Endothelial cell of umbilical vein (primary cell): ENCODE measurements at regions not wholly inside any gene's neighbourhood (a gene's known extent, or its start where the extent isn't known, plus 50 kb on each side); places are given as distances from the start of the nearest gene placed in this dataset.

Experiments
- BruUV-seq: library from RNA; stranded (reverse); fragments of 400-500 nt; replicated peaks from 2 replicates; lab custom pipeline; 2021; lab: Mats Ljungman, UMichigan
- CTCF ChIA-PET: fragments of 300-600, 350-600 bp; sonication (Branson Sonifier 250); formaldehyde crosslinking; loops from one replicate; lab custom pipeline; 2021; ENCODE audit warnings: antibody characterized with exemption, inconsistent platforms; lab: Charles Lee
- POLR2A ChIA-PET: fragments of 300-600, 350-600 bp; sonication (Branson Sonifier 250); formaldehyde crosslinking; loops from one replicate; lab custom pipeline; 2021; ENCODE audit warnings: antibody characterized with exemption, inconsistent platforms; lab: Charles Lee
- DNase-seq: peaks from one replicate; pipeline ENCODE4 v3.0.0-alpha.2; 2011; ENCODE audit warnings: low read depth, low spot score
- FAIRE-seq: peaks from 2 replicates; lab custom pipeline; 2011; peaks lifted over from hg19 to GRCh38; lab: Jason Lieb, UNC
- H2AFZ ChIP-seq: 2 replicates; pipeline ENCODE4 v1.6.0; 2012; ENCODE audit warnings: low read depth, low read length, control low read depth, inconsistent platforms
- H3K27ac ChIP-seq: 2 replicates; pipeline ENCODE4 v1.5.1; 2011; ENCODE audit warnings: low read depth, mild to moderate bottlenecking, control low read depth, low read length, moderate library complexity; ENCODE audit not compliant: insufficient read depth
- H3K27me3 ChIP-seq, 2 experiments: 2 replicates each; pipeline versions ENCODE4 v1.6.0 to v1.6.1; 2011; ENCODE audit warnings: low read length in 2 of 2, mixed read lengths in 1 of 2; ENCODE audit not compliant: control insufficient read depth in 2 of 2, insufficient read depth in 2 of 2
- H3K36me3 ChIP-seq, 2 experiments: 2 replicates in 1 of 2; 3 replicates in 1 of 2; pipeline ENCODE4 v1.5.1; 2011; ENCODE audit warnings: low read length in 2 of 2, mild to moderate bottlenecking in 1 of 2, moderate library complexity in 1 of 2; ENCODE audit not compliant: control insufficient read depth in 2 of 2, insufficient read depth in 2 of 2; ENCODE audit errors: extremely low read depth in 1 of 2
- H3K4me1 ChIP-seq: 3 replicates; pipeline ENCODE4 v1.5.1; 2011; ENCODE audit warnings: mild to moderate bottlenecking, low read length; ENCODE audit not compliant: control insufficient read depth, insufficient read depth; ENCODE audit errors: extremely low read depth
- H3K4me2 ChIP-seq: 2 replicates; pipeline ENCODE4 v1.6.1; 2011; ENCODE audit warnings: low read length, control low read depth, mixed read lengths; ENCODE audit not compliant: insufficient read depth
- H3K4me3 ChIP-seq, 3 experiments: fragments of 200-600 bp in 1 of 3; sonication (generic), shearing (Covaris generic) in 1 of 3; replicated peaks in 1 of 3; 2 replicates each; pipeline ENCODE4 v1.5.1; 2011 to 2016; ENCODE audit warnings: control low read depth in 3 of 3, low read length in 3 of 3, mild to moderate bottlenecking in 2 of 3, inconsistent platforms in 1 of 3, low read depth in 1 of 3, moderate library complexity in 1 of 3; ENCODE audit not compliant: insufficient read depth in 1 of 3
- H3K79me2 ChIP-seq: 2 replicates; pipeline ENCODE4 v1.6.0; 2012; ENCODE audit warnings: low read length, inconsistent platforms; ENCODE audit not compliant: control insufficient read depth, insufficient read depth
- H3K9ac ChIP-seq: replicated peaks from 2 replicates; pipeline ENCODE3; 2011; ENCODE audit warnings: low read length, control low read depth; ENCODE audit not compliant: insufficient read depth; ENCODE audit errors: extremely low read depth
- H3K9me1 ChIP-seq: replicated peaks from 3 replicates; pipeline ENCODE4 v1.6.0; 2011; ENCODE audit warnings: mild to moderate bottlenecking, low read length; ENCODE audit not compliant: control insufficient read depth, insufficient read depth; ENCODE audit errors: extremely low read depth
- H3K9me3 ChIP-seq: replicated peaks from 2 replicates; pipeline ENCODE4 v1.5.1; 2012; ENCODE audit warnings: low read length, inconsistent platforms; ENCODE audit not compliant: control insufficient read depth, insufficient read depth
- H4K20me1 ChIP-seq: replicated peaks from 2 replicates; pipeline ENCODE3; 2011; ENCODE audit warnings: mild to moderate bottlenecking, low read length; ENCODE audit not compliant: control insufficient read depth, insufficient read depth; ENCODE audit errors: extremely low read depth
- CTCF ChIP-seq, 2 donors: IDR thresholded peaks; 1 replicate in 1 of 2; 2 replicates in 1 of 2; pipeline ENCODE4 v1.5.1; 2011; ENCODE audit warnings: low read length in 2 of 2, mild to moderate bottlenecking in 2 of 2, moderate library complexity in 2 of 2, control low read depth in 1 of 2, inconsistent platforms in 1 of 2, low read depth in 1 of 2; ENCODE audit not compliant: insufficient read depth in 1 of 2; ENCODE audit errors: extremely low read depth in 1 of 2
- EZH2 ChIP-seq: IDR thresholded peaks from 2 replicates; pipeline ENCODE4 v1.6.1; 2012; ENCODE audit warnings: borderline replicate concordance, low read depth, mild to moderate bottlenecking, moderate library complexity, low read length, inconsistent platforms; ENCODE audit not compliant: severe bottlenecking
- FOS ChIP-seq: IDR thresholded peaks from 2 replicates; pipeline ENCODE4 v1.6.1; 2011; ENCODE audit warnings: mild to moderate bottlenecking, low read length, moderate library complexity, borderline replicate concordance; ENCODE audit not compliant: insufficient read depth
- GATA2 ChIP-seq: IDR thresholded peaks from 2 replicates; pipeline ENCODE4 v1.7.0; 2011; ENCODE audit warnings: low read depth, mild to moderate bottlenecking, moderate library complexity, mixed read lengths, low read length; ENCODE audit not compliant: insufficient read length, insufficient read depth
- JUN ChIP-seq: IDR thresholded peaks from 2 replicates; pipeline ENCODE4 v1.6.1; 2011; ENCODE audit warnings: borderline replicate concordance, low read depth; ENCODE audit not compliant: insufficient read length, insufficient read depth
- MYC ChIP-seq: IDR thresholded peaks from one replicate; pipeline ENCODE4 v1.6.1; 2011; ENCODE audit warnings: mild to moderate bottlenecking, low read depth, low read length
- POLR2A ChIP-seq: IDR thresholded peaks from 2 replicates; pipeline ENCODE4 v1.6.1; 2012; ENCODE audit warnings: low read depth, mild to moderate bottlenecking, control low read depth, low read length
- POLR2AphosphoS5 ChIP-seq: IDR thresholded peaks from 2 replicates; pipeline ENCODE4 v1.6.1; 2012; ENCODE audit warnings: low read depth, mild to moderate bottlenecking, control low read depth, low read length, moderate library complexity; ENCODE audit not compliant: insufficient read depth
- dilution Hi-C: fragments of 300-500 bp; cut with MboI; formaldehyde crosslinking; loops from one replicate; pipeline ENCODE4 v1.15.0; 2019; ENCODE audit warnings: low sequenced_read_pairs; ENCODE audit not compliant: extremely low pct_ligation_motif_present
- intact Hi-C: fragments of 100-400 bp; cut with micrococcal nuclease; formaldehyde crosslinking; loops from one replicate; pipeline ENCODE4 v1.10.0; 2022
- TF ChIP-seq, protein P1 (sequence below): IDR thresholded peaks from 2 replicates; pipeline ENCODE4 v1.6.1; 2011; ENCODE audit not compliant: insufficient read depth, insufficient read length

- TF ChIP-seq CTCF (IDR thresholded peaks at IDR 0.05; ENCODE audit: extremely low read depth in 1 of 2, insufficient read depth in 1 of 2, low read depth in 1 of 2, low read length in 2 of 2) (no peak), EZH2 (no peak), MYC (no peak), POLR2AphosphoS5 (no peak), POLR2A (no peak), FOS (no peak), JUN (no peak), GATA2 (no peak)
- TF ChIP-seq, protein P1, sequence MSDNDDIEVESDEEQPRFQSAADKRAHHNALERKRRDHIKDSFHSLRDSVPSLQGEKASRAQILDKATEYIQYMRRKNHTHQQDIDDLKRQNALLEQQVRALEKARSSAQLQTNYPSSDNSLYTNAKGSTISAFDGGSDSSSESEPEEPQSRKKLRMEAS, result no peak
- Histone ChIP-seq H3K4me3 (no peak overlapping the region), H3K27me3 (no peaks in the 10 kb centered on the region), H2AFZ (no peak overlapping the region), H3K9ac (no peak overlapping the region), H3K79me2 (no peaks in the 10 kb centered on the region), H3K36me3 (no peaks in the 10 kb centered on the region), H3K4me2 (no peak overlapping the region), H3K27ac (no peak overlapping the region), H3K4me1 (no peaks in the 10 kb centered on the region), H4K20me1 (no peaks in the 10 kb centered on the region), H3K9me1 (no peaks in the 10 kb centered on the region), H3K9me3 (no peaks in the 10 kb centered on the region)
- no TSS peak for BruUV-seq
- POLR2A ChIA-PET, result no interaction called here
- CTCF ChIA-PET, result interaction anchor here (0.7 to 1.2 kb wide), 4 partner anchors 11 to 846 kb away, joined by 3 read pairs; no protein-coding TSS in a partner anchor
- dilution Hi-C loops (no loop called here), intact Hi-C loops (no loop called here)
- no peak for FAIRE-seq
- no peak for DNase-seq
Measured at GRCh38 chr1:187249196-187249595, 420.4 kb downstream of the PLA2G4A start.
